Nephron (organoid): ENCODE measurements at regions not wholly inside any gene's neighbourhood (a gene's known extent, or its start where the extent isn't known, plus 50 kb on each side); places are given as distances from the start of the nearest gene placed in this dataset.
"Not testable (repeated sequence)": the region's sequence is repeated elsewhere in the genome, so short reads cannot be mapped to it uniquely, and the experiment has no call there.

Source experiments
- H3K27ac Mint-ChIP-seq, 3 experiments: 2 replicates each; pipeline ENCODE4 v1.8.0; 2020; ENCODE audit warnings: mixed read lengths in 3 of 3, mild to moderate bottlenecking in 2 of 3, moderate library complexity in 1 of 3
- H3K27me3 Mint-ChIP-seq: 2 replicates; pipeline ENCODE4 v1.8.0; 2021; ENCODE audit warnings: low read depth, mild to moderate bottlenecking, moderate library complexity, mixed read lengths
- H3K36me3 Mint-ChIP-seq: 2 replicates; pipeline ENCODE4 v1.8.0; 2020; ENCODE audit warnings: low read depth, mixed read lengths
- H3K4me1 Mint-ChIP-seq: 2 replicates; pipeline ENCODE4 v1.8.0; 2020; ENCODE audit warnings: mixed read lengths
- H3K4me3 Mint-ChIP-seq, 3 experiments: 2 replicates each; pipeline ENCODE4 v1.8.0; 2020; ENCODE audit warnings: mild to moderate bottlenecking in 3 of 3, mixed read lengths in 3 of 3, moderate library complexity in 2 of 3
- H3K9me3 Mint-ChIP-seq: 2 replicates; pipeline ENCODE4 v1.8.0; 2020; ENCODE audit warnings: mixed read lengths
- TF ChIP-seq, protein P1 (sequence below), 3 experiments: fragments of 200-600 bp; sonication (generic); IDR thresholded peaks; one replicate each; pipeline ENCODE4 v1.5.0; 2021; ENCODE audit warnings: antibody characterized with exemption in 3 of 3; ENCODE audit not compliant: unreplicated experiment in 3 of 3

DNA sequence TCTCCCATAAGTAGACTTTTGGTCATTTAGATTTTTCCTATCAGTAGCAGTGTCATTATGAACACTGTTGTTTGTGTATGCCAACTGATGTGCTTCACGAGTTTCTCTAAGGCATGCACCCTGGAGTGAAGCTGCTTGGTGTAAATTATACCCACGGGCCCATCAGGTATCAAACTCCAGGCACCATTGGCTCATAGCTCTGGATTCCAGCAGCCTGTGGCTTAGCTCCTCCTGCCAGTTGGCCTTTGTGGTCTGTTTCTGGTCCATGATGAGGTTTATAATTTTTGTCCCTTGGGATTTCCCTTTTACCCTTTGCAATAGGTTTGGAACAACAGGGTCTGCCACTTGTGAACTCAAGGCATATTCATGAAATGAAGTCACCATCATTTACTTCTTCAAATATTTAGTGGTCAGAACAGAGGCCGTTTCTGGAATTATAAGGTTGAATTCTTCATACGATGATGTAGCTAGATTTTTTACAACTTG, 350.5 kb downstream of the PRL start:
- Mint-ChIP-seq H3K36me3 (peaks cover 4% of the 10 kb centered on the region), H3K27me3 (no peaks in the 10 kb centered on the region)
- TF ChIP-seq, protein P1, sequence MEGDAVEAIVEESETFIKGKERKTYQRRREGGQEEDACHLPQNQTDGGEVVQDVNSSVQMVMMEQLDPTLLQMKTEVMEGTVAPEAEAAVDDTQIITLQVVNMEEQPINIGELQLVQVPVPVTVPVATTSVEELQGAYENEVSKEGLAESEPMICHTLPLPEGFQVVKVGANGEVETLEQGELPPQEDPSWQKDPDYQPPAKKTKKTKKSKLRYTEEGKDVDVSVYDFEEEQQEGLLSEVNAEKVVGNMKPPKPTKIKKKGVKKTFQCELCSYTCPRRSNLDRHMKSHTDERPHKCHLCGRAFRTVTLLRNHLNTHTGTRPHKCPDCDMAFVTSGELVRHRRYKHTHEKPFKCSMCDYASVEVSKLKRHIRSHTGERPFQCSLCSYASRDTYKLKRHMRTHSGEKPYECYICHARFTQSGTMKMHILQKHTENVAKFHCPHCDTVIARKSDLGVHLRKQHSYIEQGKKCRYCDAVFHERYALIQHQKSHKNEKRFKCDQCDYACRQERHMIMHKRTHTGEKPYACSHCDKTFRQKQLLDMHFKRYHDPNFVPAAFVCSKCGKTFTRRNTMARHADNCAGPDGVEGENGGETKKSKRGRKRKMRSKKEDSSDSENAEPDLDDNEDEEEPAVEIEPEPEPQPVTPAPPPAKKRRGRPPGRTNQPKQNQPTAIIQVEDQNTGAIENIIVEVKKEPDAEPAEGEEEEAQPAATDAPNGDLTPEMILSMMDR (IDR thresholded peaks at IDR 0.05; ENCODE audit: unreplicated experiment in 3 of 3): no peak

GRCh38 chr6:21947227-21947626, 349.6 kb downstream of the PRL start:
- H3K4me1 Mint-ChIP-seq: peaks cover 74% of the 10 kb centered on the region
- not testable (repeated sequence) for H3K36me3 Mint-ChIP-seq, H3K4me3 Mint-ChIP-seq, H3K27me3 Mint-ChIP-seq, H3K9me3 Mint-ChIP-seq
- peak overlapping the region; percentile 97 to 99 (median 98) for H3K27ac Mint-ChIP-seq

More for the DNA sequence above, 350.5 kb downstream of the PRL start:
- Mint-ChIP-seq H3K4me1 (peaks cover 72% of the 10 kb centered on the region), H3K27ac (peak overlapping the region; percentile 73 to 99 (median 97)), H3K9me3 (no peaks in the 10 kb centered on the region), H3K4me3 (no peak overlapping the region)

- H3K4me1 Mint-ChIP-seq: peaks cover 72% of the 10 kb centered on the region
- peak overlapping the region; percentile 41 to 69 (median 47) for H3K4me3 Mint-ChIP-seq
- peak overlapping the region; percentile 97 to 99 (median 98) for H3K27ac Mint-ChIP-seq
- TF ChIP-seq, protein P1 (IDR thresholded peaks at IDR 0.05; ENCODE audit: unreplicated experiment in 3 of 3): no peak
- peaks cover 6% of the 10 kb centered on the region for H3K36me3 Mint-ChIP-seq
- no peaks in the 10 kb centered on the region for H3K9me3 Mint-ChIP-seq
- H3K27me3 Mint-ChIP-seq: no peaks in the 10 kb centered on the region
Measured at GRCh38 chr6:21947731-21948386, 349.0 kb downstream of the PRL start.

- H3K27me3 Mint-ChIP-seq: no peaks in the 10 kb centered on the region
- peaks cover 6% of the 10 kb centered on the region for H3K36me3 Mint-ChIP-seq
- H3K9me3 Mint-ChIP-seq: no peaks in the 10 kb centered on the region
- peaks cover 78% of the 10 kb centered on the region for H3K4me1 Mint-ChIP-seq
- TF ChIP-seq, protein P1 (IDR thresholded peaks at IDR 0.05; ENCODE audit: unreplicated experiment in 3 of 3): no peak
- peak overlapping the region in 1 of 3 experiments; percentile 17 for H3K4me3 Mint-ChIP-seq
- peak overlapping the region; percentile 97 to 99 (median 97) for H3K27ac Mint-ChIP-seq
Measured at GRCh38 chr6:21949211-21949801, 347.5 kb downstream of the PRL start.

DNA sequence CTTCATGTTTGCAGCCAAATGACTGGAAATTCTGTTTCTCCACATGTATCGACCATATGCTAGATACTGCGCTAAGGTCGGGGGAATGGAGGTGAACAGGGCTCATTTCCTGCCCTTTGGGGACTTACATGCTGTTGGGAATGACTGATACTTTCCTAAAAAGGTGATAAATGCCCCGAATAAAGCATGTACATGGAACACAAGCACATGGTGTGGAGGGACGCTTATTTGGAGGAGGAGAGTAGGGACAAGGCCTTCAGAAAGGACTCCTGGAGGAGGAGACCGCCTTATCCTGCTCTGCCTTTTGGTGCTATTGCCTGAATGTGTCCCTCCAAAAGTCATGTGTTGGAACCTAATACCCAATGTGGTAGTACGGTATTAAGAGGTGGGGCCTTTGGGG, 344.5 kb downstream of the PRL start:
- Mint-ChIP-seq H3K4me1 (peaks cover 82% of the 10 kb centered on the region), H3K27ac (peak overlapping the region; percentile 90 to 99 (median 97)), H3K36me3 (peaks cover 3% of the 10 kb centered on the region), H3K9me3 (no peaks in the 10 kb centered on the region), H3K27me3 (no peaks in the 10 kb centered on the region), H3K4me3 (no peak overlapping the region)
- TF ChIP-seq, protein P1 (IDR thresholded peaks at IDR 0.05; ENCODE audit: unreplicated experiment in 3 of 3): no peak

- peaks cover 65% of the 10 kb centered on the region for H3K4me1 Mint-ChIP-seq
Measured at GRCh38 chr6:21953831-21954801, 342.7 kb downstream of the PRL start.

More at GRCh38 chr6:21953831-21954801, 342.7 kb downstream of the PRL start:
- Mint-ChIP-seq H3K4me3 (peak overlapping the region; percentile 15 to 20 (median 20)), H3K27ac (peak overlapping the region; percentile 92 to 99 (median 94)), H3K27me3 (no peaks in the 10 kb centered on the region), H3K9me3 (no peaks in the 10 kb centered on the region), H3K36me3 (peaks cover 8% of the 10 kb centered on the region)
- TF ChIP-seq, protein P1 (IDR thresholded peaks at IDR 0.05; ENCODE audit: unreplicated experiment in 3 of 3): no peak
